ENCODE measurements at regions not wholly inside any gene's neighbourhood (a gene's known extent, or its start where the extent isn't known, plus 50 kb on each side); places are given as distances from the start of the nearest gene placed in this dataset.
A peak's percentile ranks its signal among the peaks of the same experiment; 100 is the strongest.

GRCh38 chr16:73529303-73530012 is 481.5 kb upstream of the ZFHX3 start (continued):
- no peak for TF ChIP-seq ZNF18 (CRISPR knock-in tag; IDR thresholded peaks at IDR 0.05; ENCODE audit: insufficient replicate concordance)
- no peak for TF ChIP-seq SNRNP70 (IDR thresholded peaks at IDR 0.05; ENCODE audit: low read depth, low read length)
- no peak for TF ChIP-seq TFAP4 (IDR thresholded peaks at IDR 0.05; ENCODE audit: borderline replicate concordance, low read depth)
- TF ChIP-seq ZBTB49 (CRISPR knock-in tag; IDR thresholded peaks at IDR 0.05; ENCODE audit: borderline replicate concordance): no peak
- no peak for TF ChIP-seq ZNF274 (CRISPR knock-in tag; IDR thresholded peaks at IDR 0.05)
- TF ChIP-seq ATF3 (CRISPR knock-in tag; IDR thresholded peaks at IDR 0.05): no peak

GRCh38 chr16:73527187-73527586 is 479.3 kb upstream of the ZFHX3 start:
- in situ Hi-C loops (cut with HindIII; ENCODE audit: extremely low pct_ligation_motif_present, low pct_unique_long_range_greater_than_20kb): no loop called here
- CTCF ChIA-PET (ENCODE audit: low intra/inter-chr PET ratio, low total read pairs): no interaction called here
- TF ChIP-seq RERE (CRISPR knock-in tag; IDR thresholded peaks at IDR 0.05; ENCODE audit: low read depth): no peak
- TF ChIP-seq CTCF (CRISPR knock-in tag; IDR thresholded peaks at IDR 0.05): peak; percentile 20; the same call in 1 of the 2 replicates
- TF ChIP-seq PHF8 (CRISPR knock-in tag; IDR thresholded peaks at IDR 0.05): no peak

More at GRCh38 chr16:73527187-73527586, 479.3 kb upstream of the ZFHX3 start:
- no peaks in the 10 kb centered on the region for H3K9me3 ChIP-seq (ENCODE audit: low read length)
- H3K27me3 ChIP-seq (ENCODE audit: control insufficient read depth in 1 of 2, insufficient read depth in 2 of 2, low read length in 2 of 2): peaks cover 0 to 13% of the 10 kb centered on the region in 2 experiments; a peak in 3 of 5 replicates
- intact Hi-C loops (cut with micrococcal nuclease; ENCODE audit: unreplicated experiment): no loop called here
- FAIRE-seq (no peak), ATAC-seq (peak; percentile 50), DNase-seq (ENCODE audit: low spot score) (no peak)
- H3K9ac ChIP-seq (ENCODE audit: insufficient read depth, low read depth, low read length): no peak overlapping the region
- H3K4me2 ChIP-seq (ENCODE audit: low read depth, low read length): no peak overlapping the region
- POLR2A ChIA-PET: no interaction called here
- no peaks in the 10 kb centered on the region for H4K20me1 ChIP-seq (ENCODE audit: insufficient read depth, low read length)
- no peaks in the 10 kb centered on the region for H3K36me3 ChIP-seq (replicated peaks in 1 of 2; ENCODE audit: control insufficient read depth in 1 of 2, insufficient read depth in 2 of 2, low read length in 2 of 2)
- H3K4me3 ChIP-seq (replicated peaks in 1 of 3; ENCODE audit: insufficient read depth in 1 of 3, low read depth in 2 of 3, low read length in 3 of 3): no peak overlapping the region
- no TSS peak for BruUV-seq (replicated peaks)
- no peak overlapping the region for H2AFZ ChIP-seq (ENCODE audit: low read length)
- 0% methylated on average over 4 of the region's 4 CpGs for WGBS (ENCODE audit: low lambda C conversion rate)
- no peaks in the 10 kb centered on the region for H3K79me2 ChIP-seq (ENCODE audit: insufficient read depth, low read length)
- no peaks in the 10 kb centered on the region for H3K4me1 ChIP-seq (ENCODE audit: insufficient read depth, low read length)
- no peak overlapping the region for H3K27ac ChIP-seq (ENCODE audit: extremely low read length, insufficient read depth, low read length)

Data from HepG2 (cell line).